CD4-positive, alpha-beta T cell treated with Interleukin-4 for 4 hours (primary cell): ENCODE measurements at regions not wholly inside any gene's neighbourhood (a gene's known extent, or its start where the extent isn't known, plus 50 kb on each side); places are given as distances from the start of the nearest gene placed in this dataset.

Experiments used
- DNase-seq: peaks from one replicate; pipeline ENCODE4 v3.0.0-alpha.2; 2020

- no peak for DNase-seq
Observed at GRCh38 chr5:108436696-108437095, 54.8 kb upstream of the FBXL17 start.

GRCh38 chr5:108433600-108433999, 51.7 kb upstream of the FBXL17 start:
- DNase-seq = no peak

DNA sequence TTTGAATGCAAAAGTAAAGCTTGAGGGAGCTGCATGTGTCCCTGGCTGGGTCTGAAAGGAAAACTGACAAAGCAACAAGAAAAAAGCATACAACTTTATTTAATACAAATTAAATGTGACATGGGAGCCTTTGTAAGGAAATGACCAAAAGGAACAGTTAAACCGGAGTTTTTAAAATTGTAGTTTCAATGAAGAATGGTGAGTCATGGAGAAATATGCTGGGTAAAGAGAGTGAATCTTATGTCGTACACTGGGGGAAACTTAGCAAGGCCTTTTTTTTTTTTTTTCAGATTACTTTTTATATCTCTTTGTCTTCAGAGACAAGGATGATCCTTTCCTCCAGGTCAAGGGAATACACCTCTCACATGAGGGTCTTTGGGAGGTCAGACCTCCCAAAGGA, 50.1 kb upstream of the FBXL17 start:
- DNase-seq = no peak
